GM12874 (cell line): ENCODE measurements at regions not wholly inside any gene's neighbourhood (a gene's known extent, or its start where the extent isn't known, plus 50 kb on each side); places are given as distances from the start of the nearest gene placed in this dataset.

Experiments used
- CTCF ChIP-seq: IDR thresholded peaks from 2 replicates; pipeline ENCODE4 v1.5.1; 2011; ENCODE audit warnings: low read depth, mild to moderate bottlenecking, control low read depth, low read length, moderate library complexity; ENCODE audit not compliant: insufficient read depth

GRCh38 chr5:17748941-17749340 is 114.7 kb downstream of the TAF11L14 start:
- no peak for TF ChIP-seq CTCF

- TF ChIP-seq CTCF, result no peak
Observed at GRCh38 chr5:17761326-17761725, 127.1 kb downstream of the TAF11L14 start.

GRCh38 chr5:17763301-17763700 is 129.0 kb downstream of the TAF11L14 start:
- no peak for TF ChIP-seq CTCF

- TF ChIP-seq CTCF, result no peak
Observed at GRCh38 chr5:17766031-17766430, 131.8 kb downstream of the TAF11L14 start.

- TF ChIP-seq CTCF, result no peak
Observed at GRCh38 chr5:17769277-17769676, 135.0 kb downstream of the TAF11L14 start.

GRCh38 chr5:17772232-17772631 is 138.0 kb downstream of the TAF11L14 start:
- TF ChIP-seq CTCF, result no peak

GRCh38 chr5:17785774-17786173 is 151.5 kb downstream of the TAF11L14 start:
- TF ChIP-seq CTCF, result no peak

- no peak for TF ChIP-seq CTCF
Observed at GRCh38 chr5:17788351-17788750, 154.1 kb downstream of the TAF11L14 start.
